Kidney capillary endothelial cell (primary cell): ENCODE measurements at regions not wholly inside any gene's neighbourhood (a gene's known extent, or its start where the extent isn't known, plus 50 kb on each side); places are given as distances from the start of the nearest gene placed in this dataset.
A peak's percentile ranks its signal among the peaks of the same experiment; 100 is the strongest.
"Not testable (repeated sequence)": the region's sequence is repeated elsewhere in the genome, so short reads cannot be mapped to it uniquely, and the experiment has no call there.

Source experiments
- DNase-seq: peaks from one replicate; pipeline ENCODE4 v3.0.0-alpha.2; 2018; ENCODE audit warnings: low spot score

- no peak for DNase-seq
These were observed 117.5 kb upstream of the HGF start for GRCh38 chr7:81887098-81888090.

DNA sequence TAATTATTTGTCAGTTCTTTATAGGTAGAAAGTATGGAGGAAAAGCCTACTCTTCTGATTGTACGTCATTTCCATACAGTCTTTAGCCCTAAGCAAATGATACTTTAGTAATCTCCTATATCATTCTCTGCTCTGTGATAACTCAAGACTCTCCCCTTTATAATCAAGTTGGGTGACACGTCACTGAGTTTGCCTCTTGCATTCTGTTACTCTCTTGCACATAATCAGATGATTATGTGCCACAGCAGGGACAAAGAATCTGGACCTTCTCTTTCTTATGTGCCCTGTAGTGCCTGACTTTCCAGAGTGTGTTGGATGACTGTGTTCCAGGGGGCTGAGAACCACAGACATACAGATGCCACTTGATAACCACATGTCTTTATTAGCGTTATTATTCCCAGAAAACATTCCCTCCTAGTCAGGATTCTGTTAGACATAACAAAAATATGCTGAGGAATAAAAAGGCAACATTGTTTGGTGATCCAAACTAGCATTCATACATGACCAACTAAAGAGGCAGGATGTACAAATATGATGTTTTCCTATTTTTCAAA is 116.4 kb upstream of the HGF start:
- no peak for DNase-seq

DNA sequence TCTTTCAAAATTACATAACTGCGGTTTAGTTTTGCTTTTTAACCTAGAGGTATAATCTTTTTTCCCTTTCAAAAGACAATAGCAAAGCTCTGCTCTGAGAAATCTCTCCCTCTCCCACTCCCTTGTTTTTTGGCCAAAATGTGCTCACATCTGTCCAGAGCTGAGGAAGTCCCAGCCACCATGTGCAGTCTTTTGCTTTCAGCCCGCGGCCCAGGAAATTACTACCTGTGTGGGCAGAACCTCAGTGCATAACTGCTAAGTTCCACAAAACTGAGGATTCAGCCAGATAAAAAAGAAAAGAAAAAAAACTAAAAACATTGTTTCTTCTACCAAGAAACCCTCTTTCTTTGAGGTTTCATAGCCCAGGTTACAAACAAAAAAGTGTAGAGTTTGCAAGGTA is 115.0 kb upstream of the HGF start:
- DNase-seq: no peak

GRCh38 chr7:81883801-81884393 is 114.0 kb upstream of the HGF start:
- DNase-seq: no peak

GRCh38 chr7:81882086-81882485 is 112.2 kb upstream of the HGF start:
- DNase-seq: no peak

- DNase-seq: no peak
These were observed 108.0 kb upstream of the HGF start for GRCh38 chr7:81877890-81878289.

GRCh38 chr7:81873559-81873958 is 103.7 kb upstream of the HGF start:
- no peak for DNase-seq

DNA sequence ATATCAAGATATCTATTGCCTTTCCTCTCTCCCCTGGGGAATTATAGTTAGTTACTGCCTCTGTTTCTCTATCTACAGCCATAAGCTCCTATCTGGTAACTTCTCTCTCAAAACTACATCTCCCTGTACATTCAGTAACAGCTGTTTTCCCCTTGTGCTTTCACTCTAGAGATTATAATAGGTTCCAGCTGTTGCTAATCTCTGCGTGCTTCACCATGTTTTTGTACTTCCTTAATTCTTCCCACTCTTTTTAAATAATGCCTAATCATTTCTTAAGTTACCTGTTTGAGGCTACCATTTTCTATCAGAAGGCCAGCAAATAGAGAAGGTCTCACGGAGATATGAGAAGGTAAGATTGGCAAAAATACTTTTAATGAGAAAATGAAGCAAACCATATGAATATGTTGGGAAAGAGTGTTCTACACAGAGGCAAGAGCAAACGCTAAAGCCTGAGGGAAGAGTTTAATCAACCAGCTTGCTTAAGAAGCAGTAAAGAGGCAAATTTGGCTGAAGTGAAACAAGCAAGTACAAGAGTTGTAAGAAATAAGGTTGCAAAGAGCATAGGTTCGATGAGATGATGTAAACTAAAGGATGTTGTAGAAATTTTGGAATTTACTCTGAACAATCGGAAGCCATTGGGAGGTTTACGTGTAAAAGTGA is 101.9 kb upstream of the HGF start:
- DNase-seq: no peak

GRCh38 chr7:81870608-81871007 is 100.8 kb upstream of the HGF start:
- DNase-seq: no peak

DNA sequence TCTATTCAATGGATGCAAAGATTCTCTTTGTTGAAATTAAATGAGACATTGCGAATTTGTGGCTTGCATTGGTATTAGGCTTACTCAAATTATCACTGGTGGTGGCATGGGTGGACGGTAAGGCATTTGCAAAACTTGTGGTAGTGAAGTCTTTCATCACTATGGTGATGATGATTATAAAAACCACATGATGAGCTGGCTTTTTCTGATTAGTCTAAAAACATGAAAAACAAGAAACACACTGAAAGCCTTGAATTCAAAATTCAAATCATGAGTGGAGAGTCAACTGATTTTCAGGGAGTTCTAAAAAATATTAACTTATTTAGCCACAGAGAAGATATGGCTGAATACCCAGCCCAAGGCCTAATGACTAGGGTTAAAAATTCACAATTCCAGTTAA is 99.8 kb upstream of the HGF start:
- no peak for DNase-seq

DNA sequence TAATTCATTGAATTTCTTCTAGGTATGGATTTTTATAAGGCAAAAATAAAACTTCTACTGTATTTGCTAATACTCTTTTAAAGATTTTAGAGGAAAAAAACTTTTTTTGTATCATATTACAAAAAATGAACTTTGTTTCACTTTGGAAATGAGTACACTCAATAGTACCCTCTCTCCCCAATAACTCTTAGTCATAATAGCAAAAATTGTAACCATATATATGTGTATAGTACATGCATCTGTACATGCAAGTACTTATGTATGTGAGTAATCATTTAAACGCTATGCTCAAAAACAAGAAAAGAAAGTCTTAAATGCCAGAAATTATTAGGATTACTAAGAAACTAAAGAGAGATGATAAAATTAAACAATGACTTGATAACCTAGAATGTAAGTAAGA is 95.9 kb upstream of the HGF start:
- no peak for DNase-seq

DNA sequence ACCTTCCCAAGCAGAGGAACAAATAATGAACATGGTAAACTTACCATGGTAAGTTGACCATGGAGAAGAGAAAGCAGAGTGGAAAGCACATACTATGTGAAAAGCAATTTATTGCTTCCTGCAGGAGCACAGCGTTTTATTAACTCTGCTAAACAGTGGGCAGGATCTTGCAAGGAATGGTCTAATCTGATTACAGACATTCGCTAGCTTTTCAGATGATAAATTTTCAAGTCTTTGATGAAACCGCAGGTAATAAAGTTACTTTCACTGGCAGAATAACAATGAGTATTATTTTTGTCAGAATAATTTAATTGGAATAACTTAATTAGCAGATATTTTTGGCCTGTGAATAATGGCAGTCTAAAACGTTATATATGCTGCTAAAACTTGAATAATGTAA is 89.6 kb upstream of the HGF start:
- DNase-seq: no peak

DNA sequence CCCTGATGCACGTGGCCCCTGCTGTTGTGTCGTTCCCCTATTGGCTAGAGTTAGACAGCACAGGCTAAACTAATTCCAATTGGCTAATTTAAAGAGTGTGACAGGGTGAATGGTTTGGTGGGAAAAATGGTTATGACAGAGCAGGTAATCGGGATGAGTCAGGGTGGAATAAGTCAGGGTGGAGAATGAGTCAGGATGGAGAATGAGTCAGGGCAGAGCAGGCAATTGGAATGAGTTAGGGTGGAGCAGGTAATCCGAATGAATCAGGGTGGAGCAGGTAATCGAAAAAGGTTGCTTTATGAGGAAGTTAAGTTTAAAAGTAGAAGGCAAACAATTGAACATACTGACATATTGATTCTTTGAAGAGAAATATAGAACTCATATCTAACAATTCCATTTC is 89.0 kb upstream of the HGF start:
- DNase-seq: not testable (repeated sequence)

GRCh38 chr7:81857385-81857784 is 87.5 kb upstream of the HGF start:
- DNase-seq: no peak

DNA sequence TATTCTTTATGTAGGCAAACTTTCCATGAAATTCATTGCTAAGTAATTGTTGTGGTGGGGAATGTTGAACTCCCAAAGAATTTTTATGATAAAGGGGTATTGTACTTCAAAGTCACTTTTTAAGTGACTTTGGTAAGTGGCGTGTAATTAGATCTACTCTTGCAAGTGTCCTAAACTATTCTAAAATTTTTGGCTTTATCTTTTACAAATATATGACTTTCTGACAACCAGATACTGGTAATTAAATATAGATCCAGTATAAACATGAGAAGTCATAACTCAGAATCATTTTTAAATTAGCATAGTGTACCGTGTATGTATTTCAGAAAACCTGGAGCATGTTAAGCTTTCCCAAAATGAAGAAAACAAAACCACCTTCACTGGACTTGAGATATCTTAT is 84.7 kb upstream of the HGF start:
- DNase-seq: no peak

DNA sequence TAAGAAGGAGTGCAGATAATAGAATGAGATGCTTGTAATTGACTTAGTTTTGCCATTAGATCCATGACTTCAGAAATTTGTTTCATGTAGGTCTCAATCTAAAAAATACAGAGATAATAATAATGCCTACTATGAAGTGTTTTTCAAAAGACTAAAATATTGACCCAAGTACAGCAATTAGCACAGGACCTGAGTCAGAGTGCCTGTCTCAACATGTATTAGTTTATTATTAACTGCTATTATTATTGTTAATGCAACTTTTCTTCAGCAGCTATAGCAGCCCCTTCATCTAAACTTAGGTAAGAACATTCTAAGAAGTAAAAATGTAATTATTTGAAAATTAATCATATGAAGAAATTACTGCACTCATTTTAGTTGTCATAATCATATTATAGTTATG is 82.9 kb upstream of the HGF start:
- no peak for DNase-seq

DNA sequence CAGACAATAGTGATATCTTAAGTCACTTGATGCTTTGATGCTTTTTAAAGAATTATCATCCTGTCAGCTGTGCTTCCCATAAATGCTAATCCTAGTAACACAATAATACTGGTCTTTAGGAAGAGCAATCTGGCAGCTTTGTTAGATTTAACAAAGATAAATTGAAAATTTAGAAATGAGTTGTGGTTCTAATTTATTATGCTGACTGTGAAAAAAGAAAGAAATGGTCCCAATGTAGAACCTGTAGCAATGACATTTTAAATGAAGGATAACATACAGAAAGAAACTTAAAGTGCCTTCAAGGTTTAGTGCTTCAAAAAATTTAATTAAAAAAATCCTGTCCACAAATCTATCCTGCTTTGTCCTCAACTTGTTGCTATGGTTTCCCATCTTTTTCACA is 81.6 kb upstream of the HGF start:
- no peak for DNase-seq

GRCh38 chr7:81846398-81846797 is 76.6 kb upstream of the HGF start:
- DNase-seq: peak; percentile 66

GRCh38 chr7:81845744-81846241 is 75.9 kb upstream of the HGF start:
- no peak for DNase-seq

- not testable (repeated sequence) for DNase-seq
These were observed 73.8 kb upstream of the HGF start for GRCh38 chr7:81843657-81844056.

GRCh38 chr7:81842361-81842760 is 72.5 kb upstream of the HGF start:
- no peak for DNase-seq

DNA sequence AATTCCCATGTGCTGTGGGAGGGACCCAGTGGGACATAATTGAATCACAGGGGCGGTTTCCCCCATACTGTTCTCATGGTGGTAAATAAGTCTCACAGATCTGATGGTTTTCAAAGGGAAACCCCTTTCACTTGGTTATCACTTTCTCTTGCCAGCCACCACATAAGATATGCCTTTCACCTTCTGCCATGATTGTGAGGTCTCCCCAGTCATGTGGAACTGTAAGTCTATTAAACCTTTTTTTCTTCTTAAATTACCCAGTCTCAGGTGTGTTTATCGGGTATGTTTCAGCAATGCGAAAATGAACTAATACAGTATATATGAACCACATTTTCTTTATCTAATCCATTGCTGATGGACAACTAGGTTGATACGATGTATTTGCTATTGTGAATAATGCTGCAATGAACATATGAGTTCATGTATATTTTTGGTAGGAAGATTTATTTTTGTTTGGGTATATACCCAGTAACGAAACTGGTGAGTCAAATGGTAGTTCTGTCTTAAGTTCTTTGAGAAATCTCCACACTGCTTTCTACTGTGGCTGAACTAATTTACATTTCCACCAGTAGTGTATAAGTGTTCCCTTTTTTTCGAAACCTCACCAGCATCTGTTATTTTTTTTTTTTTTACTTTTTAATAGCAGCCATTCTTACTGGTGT is 70.0 kb upstream of the HGF start:
- DNase-seq: no peak
